IPS-20b (cell line): ENCODE measurements at regions not wholly inside any gene's neighbourhood (a gene's known extent, or its start where the extent isn't known, plus 50 kb on each side); places are given as distances from the start of the nearest gene placed in this dataset.

ENCODE experiments used
- H3K27ac ChIP-seq: one replicate; pipeline ENCODE4 v1.5.1; 2013; ENCODE audit warnings: low read length
- H3K27me3 ChIP-seq: 2 replicates; pipeline ENCODE4 v1.6.1; 2013; ENCODE audit warnings: mild to moderate bottlenecking, low read length, inconsistent platforms; ENCODE audit not compliant: insufficient read depth
- H3K36me3 ChIP-seq: 2 replicates; pipeline ENCODE4 v1.6.1; 2013; ENCODE audit warnings: low read depth, mild to moderate bottlenecking, inconsistent platforms, low read length, moderate library complexity; ENCODE audit not compliant: insufficient read depth
- H3K4me1 ChIP-seq: 2 replicates; pipeline ENCODE4 v1.6.1; 2013; ENCODE audit warnings: mild to moderate bottlenecking, control low read depth, inconsistent platforms, low read length, moderate library complexity; ENCODE audit not compliant: insufficient read depth
- H3K4me3 ChIP-seq: 2 replicates; pipeline ENCODE4 v1.5.1; 2013; ENCODE audit warnings: mild to moderate bottlenecking, low read length, inconsistent platforms
- H3K9ac ChIP-seq: 2 replicates; pipeline ENCODE4 v1.6.1; 2013; ENCODE audit warnings: low read depth, mild to moderate bottlenecking, inconsistent platforms, low read length, moderate library complexity
- H3K9me3 ChIP-seq: 2 replicates; pipeline ENCODE4 v1.6.1; 2013; ENCODE audit warnings: mild to moderate bottlenecking, low read depth, low read length, inconsistent platforms; ENCODE audit not compliant: insufficient read depth

DNA sequence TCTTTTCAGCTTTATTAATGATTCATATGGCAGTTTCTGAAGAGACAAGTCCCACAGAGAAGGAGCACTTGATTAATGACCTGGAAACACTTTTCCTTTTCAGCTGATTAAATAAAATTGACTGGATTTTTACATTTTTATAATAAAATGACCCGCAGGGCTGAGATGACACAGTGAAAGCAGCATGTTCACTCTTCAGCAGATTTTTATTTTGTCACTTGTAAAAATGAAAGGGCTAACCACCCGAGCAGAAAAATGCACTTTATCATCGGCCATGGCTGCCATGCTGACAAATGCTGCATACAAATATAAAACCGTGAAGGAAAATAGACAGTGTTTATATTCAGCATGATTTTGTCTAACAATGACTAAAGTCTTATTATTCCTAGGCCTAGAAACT lies 321.6 kb upstream of the ITGA1 start:
- no peak overlapping the region for H3K27ac ChIP-seq
- H3K4me1 ChIP-seq = no peaks in the 10 kb centered on the region
- no peaks in the 10 kb centered on the region for H3K9me3 ChIP-seq
- H3K36me3 ChIP-seq = no peaks in the 10 kb centered on the region
- H3K9ac ChIP-seq = no peak overlapping the region
- H3K4me3 ChIP-seq = no peak overlapping the region
- no peaks in the 10 kb centered on the region for H3K27me3 ChIP-seq

- no peak overlapping the region for H3K4me3 ChIP-seq
- no peaks in the 10 kb centered on the region for H3K4me1 ChIP-seq
- H3K9me3 ChIP-seq = no peaks in the 10 kb centered on the region
- no peaks in the 10 kb centered on the region for H3K36me3 ChIP-seq
- no peak overlapping the region for H3K9ac ChIP-seq
- no peak overlapping the region for H3K27ac ChIP-seq
- no peaks in the 10 kb centered on the region for H3K27me3 ChIP-seq
Observed at GRCh38 chr5:52466749-52467520, 320.8 kb upstream of the ITGA1 start.

DNA sequence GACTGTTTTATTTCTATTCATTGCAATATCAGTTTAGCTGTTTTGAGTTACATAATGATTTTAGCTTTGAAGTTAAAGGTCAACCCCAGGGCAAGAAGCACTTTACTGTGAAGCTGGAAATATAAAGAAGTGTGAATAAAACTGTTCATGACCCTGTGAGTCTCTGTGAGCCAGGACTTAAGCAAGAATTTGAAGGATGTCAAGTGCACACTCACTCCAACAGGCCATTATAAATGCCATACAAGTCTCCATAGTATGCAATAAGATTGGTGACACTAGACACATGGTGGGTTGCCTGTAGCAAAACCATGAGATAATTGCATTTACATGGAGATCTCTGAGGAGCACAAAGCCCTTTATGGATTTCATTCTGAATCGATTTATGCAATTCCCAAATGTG lies 318.7 kb upstream of the ITGA1 start:
- no peaks in the 10 kb centered on the region for H3K9me3 ChIP-seq
- no peaks in the 10 kb centered on the region for H3K27me3 ChIP-seq
- no peaks in the 10 kb centered on the region for H3K36me3 ChIP-seq
- no peak overlapping the region for H3K9ac ChIP-seq
- H3K4me3 ChIP-seq = no peak overlapping the region
- no peaks in the 10 kb centered on the region for H3K4me1 ChIP-seq
- H3K27ac ChIP-seq = no peak overlapping the region

DNA sequence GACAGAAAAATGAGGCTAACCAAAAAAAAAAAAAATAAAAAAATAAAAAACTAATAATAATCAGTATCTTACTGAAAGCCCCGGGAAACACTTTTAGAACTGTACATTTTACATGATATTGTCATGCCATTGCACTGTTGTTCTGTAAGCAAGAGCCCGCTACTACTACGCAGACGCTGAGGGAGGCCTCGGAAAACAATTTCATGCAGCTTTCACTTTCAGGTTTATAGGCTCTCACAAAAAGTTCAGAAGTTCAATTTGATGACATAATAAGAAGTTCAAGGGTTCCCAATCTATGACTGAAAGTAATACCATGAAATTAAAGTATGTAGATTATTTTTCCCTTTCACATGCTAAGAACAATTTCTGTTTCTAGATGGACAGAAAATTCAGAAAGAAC lies 318.3 kb upstream of the ITGA1 start:
- H3K27ac ChIP-seq = no peak overlapping the region
- no peaks in the 10 kb centered on the region for H3K4me1 ChIP-seq
- no peaks in the 10 kb centered on the region for H3K27me3 ChIP-seq
- no peaks in the 10 kb centered on the region for H3K9me3 ChIP-seq
- H3K36me3 ChIP-seq = no peaks in the 10 kb centered on the region
- H3K9ac ChIP-seq = no peak overlapping the region
- no peak overlapping the region for H3K4me3 ChIP-seq

DNA sequence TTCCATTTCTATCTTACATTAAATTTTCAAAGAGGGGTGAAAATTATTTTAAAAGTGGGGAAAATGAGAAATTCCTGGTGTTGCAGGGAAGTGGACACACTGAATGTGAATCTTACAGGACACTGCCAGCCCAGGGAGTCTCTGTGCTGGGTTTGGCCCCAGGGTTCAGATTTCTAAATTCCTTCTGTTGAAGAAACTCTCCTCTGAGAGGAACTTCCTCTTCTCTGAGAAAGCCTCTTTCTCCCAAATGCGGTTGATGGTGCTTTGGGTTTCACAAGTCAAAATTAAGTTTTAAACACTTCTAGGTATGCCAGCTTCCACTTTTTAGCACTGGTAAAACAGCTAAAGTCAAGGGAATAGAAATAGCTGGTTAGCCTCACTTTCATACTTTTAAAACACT lies 317.9 kb upstream of the ITGA1 start:
- H3K36me3 ChIP-seq = no peaks in the 10 kb centered on the region

DNA sequence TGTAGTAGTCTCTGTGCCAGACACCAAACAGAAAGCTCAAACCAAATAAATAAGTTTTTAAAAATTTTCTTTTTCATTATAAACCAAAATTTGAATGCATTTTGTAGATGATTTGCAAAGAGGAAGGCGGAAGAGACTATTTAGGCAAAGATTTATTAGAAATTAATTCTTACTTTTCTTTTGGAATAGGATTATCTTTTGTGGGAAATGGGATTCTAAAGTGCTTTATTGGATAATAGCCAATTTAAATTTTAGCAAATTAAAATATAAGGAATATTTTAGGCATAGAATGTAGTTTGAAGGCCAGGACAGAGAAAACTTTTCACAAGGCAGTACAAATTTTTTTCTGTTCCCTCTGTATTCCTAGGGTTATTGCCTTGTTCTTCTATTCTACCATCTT lies 311.4 kb upstream of the ITGA1 start:
- Histone ChIP-seq H3K9me3 (no peaks in the 10 kb centered on the region), H3K4me3 (no peak overlapping the region), H3K9ac (no peak overlapping the region), H3K27me3 (no peaks in the 10 kb centered on the region), H3K27ac (no peak overlapping the region), H3K36me3 (no peaks in the 10 kb centered on the region), H3K4me1 (no peaks in the 10 kb centered on the region)

More for the DNA sequence above, 317.9 kb upstream of the ITGA1 start:
- no peaks in the 10 kb centered on the region for H3K4me1 ChIP-seq
- H3K4me3 ChIP-seq = no peak overlapping the region
- H3K9ac ChIP-seq = no peak overlapping the region
- no peaks in the 10 kb centered on the region for H3K9me3 ChIP-seq
- no peak overlapping the region for H3K27ac ChIP-seq
- H3K27me3 ChIP-seq = no peaks in the 10 kb centered on the region

GRCh38 chr5:52481201-52481600 lies 306.5 kb upstream of the ITGA1 start:
- Histone ChIP-seq H3K4me1 (peaks cover 4% of the 10 kb centered on the region; the same call in 1 of the 2 replicates), H3K9me3 (no peaks in the 10 kb centered on the region), H3K9ac (no peak overlapping the region), H3K27me3 (no peaks in the 10 kb centered on the region), H3K36me3 (no peaks in the 10 kb centered on the region), H3K4me3 (no peak overlapping the region), H3K27ac (no peak overlapping the region)

- Histone ChIP-seq H3K9me3 (no peaks in the 10 kb centered on the region), H3K36me3 (no peaks in the 10 kb centered on the region), H3K27me3 (no peaks in the 10 kb centered on the region), H3K27ac (no peak overlapping the region), H3K4me1 (peaks cover 4% of the 10 kb centered on the region; the same call in 1 of the 2 replicates), H3K4me3 (no peak overlapping the region), H3K9ac (no peak overlapping the region)
Observed at GRCh38 chr5:52481851-52482250, 305.9 kb upstream of the ITGA1 start.

DNA sequence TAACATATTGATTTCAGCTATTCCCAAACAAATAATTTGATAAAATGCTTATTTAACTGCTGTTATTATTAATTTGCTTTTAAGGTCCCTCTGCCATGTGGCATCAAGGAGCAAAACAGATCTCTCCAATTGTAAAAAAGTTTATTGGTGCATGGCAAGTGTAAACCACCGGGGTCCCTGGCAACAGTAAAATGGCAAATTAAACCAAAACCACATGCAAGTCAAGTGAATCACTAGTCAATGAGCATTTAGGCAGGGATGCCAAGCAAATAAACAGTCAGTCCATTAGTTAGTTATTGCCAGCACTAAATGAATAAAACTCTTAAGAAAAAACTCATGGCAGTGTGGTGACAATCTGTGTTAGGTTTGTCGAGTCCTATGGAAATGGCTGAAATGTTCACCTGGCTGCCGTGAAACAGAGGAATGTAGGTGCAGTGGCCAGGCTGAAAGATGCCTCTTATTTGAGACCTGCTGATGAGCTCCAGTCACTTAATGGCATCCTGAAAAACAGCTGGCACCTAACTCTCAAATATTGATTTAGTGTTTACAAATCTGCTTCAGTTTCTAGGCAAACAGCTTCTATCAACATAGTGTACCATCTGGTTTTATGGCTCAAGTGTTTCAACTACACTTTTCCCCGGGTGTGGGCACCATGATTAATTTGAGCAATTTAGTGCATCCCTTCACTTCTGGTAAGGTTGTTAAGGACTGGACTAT lies 296.5 kb upstream of the ITGA1 start:
- no peak overlapping the region for H3K9ac ChIP-seq
- H3K4me1 ChIP-seq = no peaks in the 10 kb centered on the region

DNA sequence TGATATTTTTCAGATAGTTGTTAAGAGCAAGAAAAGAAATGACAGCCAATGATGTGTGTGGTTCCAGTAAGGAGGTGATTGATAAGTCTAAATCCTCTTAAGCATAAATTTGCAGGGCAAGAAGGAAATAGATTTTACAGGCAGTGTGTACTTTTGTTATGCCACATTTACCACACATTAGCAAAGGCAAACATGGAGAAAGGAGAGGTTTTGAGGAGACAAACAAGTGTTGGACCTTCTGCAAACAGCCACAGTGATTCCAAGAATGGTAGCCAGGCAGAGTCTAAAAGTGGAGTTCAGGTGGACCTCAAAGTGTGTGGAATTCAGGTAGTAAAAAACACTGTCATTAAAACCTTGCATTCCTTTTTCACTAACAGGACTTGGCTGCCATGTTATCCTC lies 295.9 kb upstream of the ITGA1 start:
- Histone ChIP-seq H3K9me3 (no peaks in the 10 kb centered on the region), H3K4me3 (no peak overlapping the region), H3K27me3 (no peaks in the 10 kb centered on the region), H3K36me3 (no peaks in the 10 kb centered on the region), H3K9ac (no peak overlapping the region), H3K4me1 (no peaks in the 10 kb centered on the region), H3K27ac (no peak overlapping the region)

More for the DNA sequence above, 296.5 kb upstream of the ITGA1 start:
- Histone ChIP-seq H3K9me3 (no peaks in the 10 kb centered on the region), H3K36me3 (no peaks in the 10 kb centered on the region), H3K4me3 (no peak overlapping the region), H3K27me3 (no peaks in the 10 kb centered on the region), H3K27ac (no peak overlapping the region)

GRCh38 chr5:52497133-52497693 lies 290.5 kb upstream of the ITGA1 start:
- H3K9ac ChIP-seq = no peak overlapping the region
- no peak overlapping the region for H3K27ac ChIP-seq

DNA sequence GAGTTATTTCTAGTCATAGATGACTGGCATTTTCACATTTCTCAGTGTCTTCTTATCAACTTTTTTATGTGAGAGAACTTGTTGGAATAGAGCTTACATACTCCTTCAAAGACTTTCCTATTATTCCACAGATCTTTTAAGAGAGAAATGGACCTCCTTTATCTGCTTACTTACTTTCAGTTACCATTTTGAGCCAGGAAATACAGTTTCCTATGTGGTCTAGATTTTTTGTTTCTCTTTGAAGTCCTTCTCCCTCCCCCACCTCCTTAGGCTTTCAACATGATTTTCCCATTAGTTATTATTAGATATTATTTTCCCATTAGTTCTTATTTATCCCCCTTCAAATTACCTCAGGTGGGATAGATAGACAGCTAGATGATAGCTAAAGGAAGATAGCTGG lies 289.1 kb upstream of the ITGA1 start:
- Histone ChIP-seq H3K4me1 (no peaks in the 10 kb centered on the region), H3K9ac (no peak overlapping the region), H3K27ac (no peak overlapping the region), H3K9me3 (no peaks in the 10 kb centered on the region), H3K27me3 (no peaks in the 10 kb centered on the region), H3K36me3 (no peaks in the 10 kb centered on the region), H3K4me3 (no peak overlapping the region)

More at GRCh38 chr5:52497133-52497693, 290.5 kb upstream of the ITGA1 start:
- Histone ChIP-seq H3K27me3 (no peaks in the 10 kb centered on the region), H3K4me1 (no peaks in the 10 kb centered on the region), H3K9me3 (no peaks in the 10 kb centered on the region), H3K36me3 (no peaks in the 10 kb centered on the region), H3K4me3 (no peak overlapping the region)
